Smooth muscle cell (in vitro differentiated cells): ENCODE measurements at regions not wholly inside any gene's neighbourhood (a gene's known extent, or its start where the extent isn't known, plus 50 kb on each side); places are given as distances from the start of the nearest gene placed in this dataset.
"Not testable (repeated sequence)": the region's sequence is repeated elsewhere in the genome, so short reads cannot be mapped to it uniquely, and the experiment has no call there.

Source experiments
- DNase-seq: peaks from one replicate; lab custom pipeline; 2025; ENCODE audit not compliant: unreplicated experiment; lab: John Stamatoyannopoulos, UW
- H2AFZ ChIP-seq: fragments of 200-600 bp; sonication (generic); 2 replicates; pipeline ENCODE4 v1.6.0; 2016; ENCODE audit warnings: antibody characterized with exemption, low read depth, mild to moderate bottlenecking
- H3F3A ChIP-seq: fragments of 200-600 bp; sonication (generic); 2 replicates; pipeline ENCODE4 v1.6.0; 2017; ENCODE audit warnings: antibody characterized with exemption, low read depth
- H3K27ac ChIP-seq: fragments of 200-600 bp; sonication (generic); 2 replicates; pipeline ENCODE4 v1.5.1; 2016; ENCODE audit warnings: low read depth, mild to moderate bottlenecking
- H3K27me3 ChIP-seq: fragments of 200-600 bp; sonication (generic); 2 replicates; pipeline ENCODE4 v1.6.1; 2016; ENCODE audit warnings: low read depth, mild to moderate bottlenecking
- H3K36me3 ChIP-seq: fragments of 200-600 bp; sonication (generic); 2 replicates; pipeline ENCODE4 v1.5.1; 2016; ENCODE audit warnings: low read depth
- H3K4me1 ChIP-seq: fragments of 200-600 bp; sonication (generic); 2 replicates; pipeline ENCODE4 v1.5.1; 2016; ENCODE audit warnings: low read depth
- H3K4me2 ChIP-seq: fragments of 200-600 bp; sonication (generic); 2 replicates; pipeline ENCODE4 v1.6.0; 2016; ENCODE audit warnings: mild to moderate bottlenecking
- H3K4me3 ChIP-seq: fragments of 200-600 bp; sonication (generic); 2 replicates; pipeline ENCODE4 v1.5.1; 2016; ENCODE audit warnings: mild to moderate bottlenecking
- H3K79me2 ChIP-seq: fragments of 200-600 bp; sonication (generic); 2 replicates; pipeline ENCODE4 v1.6.0; 2016; ENCODE audit warnings: low read depth, mild to moderate bottlenecking
- H3K9ac ChIP-seq: fragments of 200-600 bp; sonication (generic); 2 replicates; pipeline ENCODE4 v1.6.0; 2016; ENCODE audit warnings: low read depth
- H3K9me3 ChIP-seq: fragments of 200-600 bp; sonication (generic); replicated peaks from 2 replicates; pipeline ENCODE4 v1.5.1; 2016; ENCODE audit warnings: low read depth
- H4K20me1 ChIP-seq: fragments of 200-600 bp; sonication (generic); 2 replicates; pipeline ENCODE4 v1.6.0; 2016; ENCODE audit warnings: low read depth
- CTCF ChIP-seq: fragments of 200-600 bp; sonication (generic); IDR thresholded peaks from 2 replicates; pipeline ENCODE4 v1.5.1; 2017; ENCODE audit warnings: borderline replicate concordance, mild to moderate bottlenecking, antibody characterized with exemption; ENCODE audit not compliant: insufficient read depth, poor library complexity, severe bottlenecking
- WGBS: methylation state at CpG from one replicate; pipeline ENCODE4 v1.1.7; 2016; ENCODE audit warnings: low lambda C conversion rate; 5-methylcytosine and 5-hydroxymethylcytosine counted together

- peak overlapping the region; percentile 66 for H3K27ac ChIP-seq
- WGBS, result 19% methylated on average over 2 of the region's 2 CpGs
- H3F3A ChIP-seq, result peaks cover 5% of the 10 kb centered on the region
- no peaks in the 10 kb centered on the region for H3K79me2 ChIP-seq
- no peaks in the 10 kb centered on the region for H3K36me3 ChIP-seq
- no peak overlapping the region for H3K4me3 ChIP-seq
- H2AFZ ChIP-seq, result no peak overlapping the region
- H3K4me2 ChIP-seq, result peak overlapping the region; percentile 9
- no peaks in the 10 kb centered on the region for H4K20me1 ChIP-seq
- no peaks in the 10 kb centered on the region for H3K27me3 ChIP-seq
- no peaks in the 10 kb centered on the region for H3K9me3 ChIP-seq
- H3K4me1 ChIP-seq, result peaks cover 19% of the 10 kb centered on the region
- TF ChIP-seq CTCF, result no peak
- DNase-seq, result no peak
- peak overlapping the region; percentile 11 for H3K9ac ChIP-seq
Measured at GRCh38 chr3:177459401-177459800, 262.1 kb upstream of the TBL1XR1 start.

GRCh38 chr3:177460047-177460446 is 262.8 kb upstream of the TBL1XR1 start:
- Histone ChIP-seq H3K9ac (no peak overlapping the region), H3K79me2 (no peaks in the 10 kb centered on the region), H3K36me3 (no peaks in the 10 kb centered on the region), H3K4me3 (no peak overlapping the region), H3K27ac (no peak overlapping the region), H3K4me1 (peaks cover 21% of the 10 kb centered on the region), H3K9me3 (no peaks in the 10 kb centered on the region), H3F3A (peaks cover 9% of the 10 kb centered on the region), H3K27me3 (no peaks in the 10 kb centered on the region), H3K4me2 (peak overlapping the region; percentile 9), H2AFZ (no peak overlapping the region), H4K20me1 (no peaks in the 10 kb centered on the region)
- no peak for DNase-seq
- TF ChIP-seq CTCF, result no peak
- WGBS, result 54% methylated on average over 7 of the region's 7 CpGs

- Histone ChIP-seq H3K9me3 (no peaks in the 10 kb centered on the region), H3K27me3 (no peaks in the 10 kb centered on the region), H3K4me2 (no peak overlapping the region), H3K9ac (no peak overlapping the region), H4K20me1 (no peaks in the 10 kb centered on the region), H3K79me2 (no peaks in the 10 kb centered on the region), H3F3A (peaks cover 9% of the 10 kb centered on the region), H3K4me3 (no peak overlapping the region), H3K27ac (no peak overlapping the region), H3K4me1 (peaks cover 21% of the 10 kb centered on the region), H2AFZ (no peak overlapping the region), H3K36me3 (no peaks in the 10 kb centered on the region)
- no peak for TF ChIP-seq CTCF
- 98% methylated on average over 3 of the region's 3 CpGs for WGBS
- DNase-seq, result no peak
Measured at GRCh38 chr3:177461765-177462164, 264.5 kb upstream of the TBL1XR1 start.

GRCh38 chr3:177463341-177463740 is 266.1 kb upstream of the TBL1XR1 start:
- 94% methylated on average over 2 of the region's 2 CpGs for WGBS
- peaks cover 21% of the 10 kb centered on the region for H3K4me1 ChIP-seq
- peak overlapping the region; percentile 62 for H3K4me2 ChIP-seq

More at GRCh38 chr3:177463341-177463740, 266.1 kb upstream of the TBL1XR1 start:
- H3K9ac ChIP-seq, H3K4me3 ChIP-seq, DNase-seq, H2AFZ ChIP-seq, H3K27me3 ChIP-seq, H4K20me1 ChIP-seq, H3K79me2 ChIP-seq, H3K9me3 ChIP-seq, H3F3A ChIP-seq, H3K36me3 ChIP-seq: not testable (repeated sequence)
- H3K27ac ChIP-seq, result peak overlapping the region; percentile 78
